Hepatocyte (in vitro differentiated cells): ENCODE measurements at regions not wholly inside any gene's neighbourhood (a gene's known extent, or its start where the extent isn't known, plus 50 kb on each side); places are given as distances from the start of the nearest gene placed in this dataset.

Source experiments
- DNase-seq: peaks from one replicate; pipeline ENCODE4 v3.0.0-alpha.2; 2016; ENCODE audit warnings: low spot score
- H2AFZ ChIP-seq: fragments of 200-600 bp; sonication (generic); 2 replicates; pipeline ENCODE4 v1.6.0; 2016; ENCODE audit warnings: antibody characterized with exemption, mild to moderate bottlenecking
- H3K27ac ChIP-seq: fragments of 200-600 bp; sonication (generic); 2 replicates; pipeline ENCODE4 v1.5.1; 2016; ENCODE audit warnings: mild to moderate bottlenecking
- H3K27me3 ChIP-seq: fragments of 200-600 bp; sonication (generic); 2 replicates; pipeline ENCODE4 v1.6.1; 2016
- H3K36me3 ChIP-seq: fragments of 200-600 bp; sonication (generic); replicated peaks from 2 replicates; pipeline ENCODE4 v1.5.1; 2016; ENCODE audit warnings: low read depth; ENCODE audit not compliant: insufficient read depth
- H3K4me1 ChIP-seq: fragments of 200-600 bp; sonication (generic); 2 replicates; pipeline ENCODE4 v1.5.1; 2016; ENCODE audit warnings: mild to moderate bottlenecking, moderate library complexity; ENCODE audit not compliant: insufficient read depth
- H3K4me2 ChIP-seq: fragments of 200-600 bp; sonication (generic); 2 replicates; pipeline ENCODE4 v1.6.0; 2016
- H3K4me3 ChIP-seq: fragments of 200-600 bp; sonication (generic); 2 replicates; pipeline ENCODE4 v1.5.1; 2016; ENCODE audit warnings: mild to moderate bottlenecking
- H3K79me2 ChIP-seq: fragments of 200-600 bp; sonication (generic); 2 replicates; pipeline ENCODE4 v1.6.0; 2017; ENCODE audit warnings: mild to moderate bottlenecking
- H3K9me2 ChIP-seq: fragments of 200-600 bp; sonication (generic); replicated peaks from 2 replicates; pipeline ENCODE4 v1.6.0; 2017; ENCODE audit warnings: mild to moderate bottlenecking; ENCODE audit not compliant: insufficient read depth
- H3K9me3 ChIP-seq: fragments of 200-600 bp; sonication (generic); 2 replicates; pipeline ENCODE4 v1.5.1; 2016; ENCODE audit warnings: low read depth, mild to moderate bottlenecking
- H4K20me1 ChIP-seq: fragments of 200-600 bp; sonication (generic); 2 replicates; pipeline ENCODE4 v1.6.0; 2016; ENCODE audit warnings: mild to moderate bottlenecking; ENCODE audit not compliant: insufficient read depth, poor library complexity, severe bottlenecking
- EZH2 ChIP-seq: fragments of 200-600 bp; sonication (generic); IDR thresholded peaks from 2 replicates; pipeline ENCODE4 v1.6.1; 2016; ENCODE audit warnings: antibody characterized with exemption, mild to moderate bottlenecking, borderline replicate concordance
- EZH2phosphoT487 ChIP-seq: fragments of 200-600 bp; sonication (generic); IDR thresholded peaks from one replicate; pipeline ENCODE4 v1.6.1; 2018; ENCODE audit warnings: antibody characterized with exemption, mild to moderate bottlenecking, low read depth, moderate library complexity; ENCODE audit not compliant: unreplicated experiment, severe bottlenecking
- WGBS: methylation state at CpG from one replicate; pipeline ENCODE4 v1.1.6; 2016; ENCODE audit warnings: low lambda C conversion rate; ENCODE audit errors: missing lambda C conversion rate; 5-methylcytosine and 5-hydroxymethylcytosine counted together
- TF ChIP-seq, protein P1 (sequence below): fragments of 200-600 bp; sonication (generic); IDR thresholded peaks from 2 replicates; pipeline ENCODE4 v1.5.1; 2016; ENCODE audit warnings: antibody characterized with exemption, mild to moderate bottlenecking; ENCODE audit not compliant: poor library complexity

GRCh38 chr16:6345090-6345489 lies 987.6 kb upstream of the RBFOX1 start:
- no peaks in the 10 kb centered on the region for H3K9me3 ChIP-seq
- DNase-seq: no peak
- H3K4me2 ChIP-seq: no peak overlapping the region
- no peak overlapping the region for H3K27ac ChIP-seq
- H2AFZ ChIP-seq: no peak overlapping the region
- H4K20me1 ChIP-seq: no peaks in the 10 kb centered on the region
- WGBS: 95% methylated on average over 4 of the region's 4 CpGs
- no peaks in the 10 kb centered on the region for H3K79me2 ChIP-seq
- H3K9me2 ChIP-seq: no peaks in the 10 kb centered on the region
- TF ChIP-seq, protein P1, sequence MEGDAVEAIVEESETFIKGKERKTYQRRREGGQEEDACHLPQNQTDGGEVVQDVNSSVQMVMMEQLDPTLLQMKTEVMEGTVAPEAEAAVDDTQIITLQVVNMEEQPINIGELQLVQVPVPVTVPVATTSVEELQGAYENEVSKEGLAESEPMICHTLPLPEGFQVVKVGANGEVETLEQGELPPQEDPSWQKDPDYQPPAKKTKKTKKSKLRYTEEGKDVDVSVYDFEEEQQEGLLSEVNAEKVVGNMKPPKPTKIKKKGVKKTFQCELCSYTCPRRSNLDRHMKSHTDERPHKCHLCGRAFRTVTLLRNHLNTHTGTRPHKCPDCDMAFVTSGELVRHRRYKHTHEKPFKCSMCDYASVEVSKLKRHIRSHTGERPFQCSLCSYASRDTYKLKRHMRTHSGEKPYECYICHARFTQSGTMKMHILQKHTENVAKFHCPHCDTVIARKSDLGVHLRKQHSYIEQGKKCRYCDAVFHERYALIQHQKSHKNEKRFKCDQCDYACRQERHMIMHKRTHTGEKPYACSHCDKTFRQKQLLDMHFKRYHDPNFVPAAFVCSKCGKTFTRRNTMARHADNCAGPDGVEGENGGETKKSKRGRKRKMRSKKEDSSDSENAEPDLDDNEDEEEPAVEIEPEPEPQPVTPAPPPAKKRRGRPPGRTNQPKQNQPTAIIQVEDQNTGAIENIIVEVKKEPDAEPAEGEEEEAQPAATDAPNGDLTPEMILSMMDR: no peak
- no peak overlapping the region for H3K4me3 ChIP-seq
- H3K36me3 ChIP-seq: no peaks in the 10 kb centered on the region
- H3K27me3 ChIP-seq: no peaks in the 10 kb centered on the region
- no peaks in the 10 kb centered on the region for H3K4me1 ChIP-seq

DNA sequence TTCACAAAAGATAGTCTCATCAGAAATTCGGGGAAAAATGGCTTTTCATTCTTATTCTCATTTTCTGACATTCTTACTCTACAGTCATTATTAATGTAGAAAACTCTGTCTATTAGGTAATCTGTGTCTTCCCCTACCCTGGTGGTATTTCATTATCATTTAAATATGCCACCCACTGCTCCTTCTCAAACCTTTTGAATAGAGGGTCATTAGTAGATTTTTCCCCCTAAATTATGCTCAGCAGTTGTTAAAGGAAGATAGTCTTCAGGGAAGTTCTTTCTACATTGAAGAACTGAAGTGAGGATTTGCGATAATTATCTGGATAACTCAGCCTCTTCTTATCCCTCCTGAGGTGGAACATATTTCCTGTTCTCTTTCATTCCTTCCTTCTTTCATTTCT lies 989.5 kb upstream of the RBFOX1 start:
- WGBS: 37% methylated on average over 2 of the region's 2 CpGs
- TF ChIP-seq EZH2: no peak
- TF ChIP-seq, protein P1: no peak
- no peak for TF ChIP-seq EZH2phosphoT487
- Histone ChIP-seq H3K27ac (no peak overlapping the region), H3K9me2 (no peaks in the 10 kb centered on the region), H3K9me3 (no peaks in the 10 kb centered on the region), H3K4me1 (no peaks in the 10 kb centered on the region), H3K4me2 (no peak overlapping the region), H3K36me3 (no peaks in the 10 kb centered on the region), H3K27me3 (no peaks in the 10 kb centered on the region), H3K79me2 (no peaks in the 10 kb centered on the region), H4K20me1 (no peaks in the 10 kb centered on the region), H2AFZ (no peak overlapping the region), H3K4me3 (no peak overlapping the region)
- DNase-seq: no peak

GRCh38 chr16:6341981-6342380 lies 990.7 kb upstream of the RBFOX1 start:
- 46% methylated on average over 3 of the region's 3 CpGs for WGBS

More at GRCh38 chr16:6341981-6342380, 990.7 kb upstream of the RBFOX1 start:
- H2AFZ ChIP-seq: no peak overlapping the region
- no peak for DNase-seq
- no peak overlapping the region for H3K4me3 ChIP-seq
- no peaks in the 10 kb centered on the region for H3K79me2 ChIP-seq
- TF ChIP-seq EZH2 (no peak), EZH2phosphoT487 (no peak)
- TF ChIP-seq, protein P1: no peak
- H3K4me1 ChIP-seq: no peaks in the 10 kb centered on the region
- H3K27ac ChIP-seq: no peak overlapping the region
- no peaks in the 10 kb centered on the region for H3K27me3 ChIP-seq
- H4K20me1 ChIP-seq: no peaks in the 10 kb centered on the region
- no peak overlapping the region for H3K4me2 ChIP-seq
- H3K9me2 ChIP-seq: no peaks in the 10 kb centered on the region
- H3K9me3 ChIP-seq: no peaks in the 10 kb centered on the region
- no peaks in the 10 kb centered on the region for H3K36me3 ChIP-seq
